HG02938 (cell line): ENCODE measurements at regions not wholly inside any gene's neighbourhood (a gene's known extent, or its start where the extent isn't known, plus 50 kb on each side); places are given as distances from the start of the nearest gene placed in this dataset.

Experiments used
- ATAC-seq: cut with Tn5 transposase; IDR thresholded peaks from one replicate; pipeline ENCODE4 v1.9.1; 2021; ENCODE audit warnings: mild to moderate bottlenecking, moderate library complexity; ENCODE audit not compliant: unreplicated experiment

DNA sequence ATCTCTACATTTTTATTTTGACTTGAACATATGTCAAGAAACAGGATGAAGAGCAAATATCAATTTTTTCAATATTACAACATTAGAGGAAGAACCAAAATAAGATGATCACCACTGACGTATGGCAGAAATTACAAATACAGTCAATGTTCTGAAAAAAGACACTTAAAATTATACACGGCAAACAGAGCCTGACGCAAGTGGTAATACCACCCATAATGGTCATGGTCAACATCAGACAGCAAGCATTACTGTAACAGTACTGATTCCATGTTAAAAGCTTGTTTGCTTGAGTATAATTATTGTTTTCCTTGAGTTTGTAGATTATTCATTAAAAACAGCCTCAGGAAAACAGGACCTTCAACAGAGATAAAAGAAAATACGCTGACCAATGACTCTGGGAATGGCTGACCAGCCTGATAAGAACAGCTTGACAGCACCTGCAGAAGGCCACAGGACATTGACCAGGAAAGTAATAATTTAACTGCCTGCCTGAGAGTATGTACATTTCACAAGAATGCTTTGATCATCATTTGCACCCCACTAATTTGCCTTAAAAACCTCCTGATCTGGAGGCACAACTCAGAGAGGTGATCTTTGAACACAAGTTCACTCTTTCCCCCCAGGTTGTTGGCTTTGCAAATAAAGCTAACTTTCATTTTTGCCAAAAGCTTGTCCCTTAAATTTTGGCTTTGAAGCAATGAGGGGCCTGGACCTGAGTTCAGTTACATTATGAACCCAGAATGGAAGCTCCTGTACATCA lies 187.3 kb downstream of the IPO8 start:
- no peak for ATAC-seq

DNA sequence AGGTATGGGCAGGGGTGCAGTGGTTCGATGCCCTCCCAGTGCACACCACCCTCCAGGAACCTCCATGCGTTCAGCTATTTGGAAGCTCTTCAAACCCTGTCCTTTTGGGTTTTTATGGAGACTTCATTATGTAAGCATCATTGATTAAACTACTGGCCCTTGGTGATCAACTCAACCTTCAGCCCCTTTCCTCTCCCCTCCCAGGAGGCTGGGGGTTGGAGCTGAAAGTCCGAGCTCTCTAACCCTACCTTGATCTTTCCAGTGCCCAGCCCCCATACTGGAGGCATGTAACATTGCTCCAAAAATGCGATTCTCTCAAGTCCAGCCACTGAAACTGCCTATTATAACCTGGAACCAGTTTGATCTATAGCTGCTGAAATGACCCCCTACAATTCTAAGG lies 188.1 kb downstream of the IPO8 start:
- ATAC-seq = no peak

DNA sequence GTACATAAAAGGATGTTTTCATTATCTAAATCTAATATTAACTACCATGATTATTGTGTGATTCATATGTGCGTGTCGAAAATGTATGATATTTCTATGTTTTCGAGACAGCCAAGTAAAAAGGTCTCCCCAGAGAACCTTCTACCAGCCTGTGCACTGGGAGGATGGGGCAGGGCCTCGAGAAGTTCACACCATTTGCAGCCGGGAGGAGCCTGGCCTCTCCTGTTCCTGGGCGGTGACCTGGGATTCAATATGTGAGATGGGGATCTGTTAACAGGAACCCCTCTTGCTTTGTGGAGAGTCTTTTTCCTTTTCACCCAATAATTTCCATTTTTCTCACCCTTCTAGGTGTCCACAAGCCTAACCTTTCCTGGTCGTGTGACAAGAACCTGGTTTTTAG lies 189.3 kb downstream of the IPO8 start:
- ATAC-seq = no peak

DNA sequence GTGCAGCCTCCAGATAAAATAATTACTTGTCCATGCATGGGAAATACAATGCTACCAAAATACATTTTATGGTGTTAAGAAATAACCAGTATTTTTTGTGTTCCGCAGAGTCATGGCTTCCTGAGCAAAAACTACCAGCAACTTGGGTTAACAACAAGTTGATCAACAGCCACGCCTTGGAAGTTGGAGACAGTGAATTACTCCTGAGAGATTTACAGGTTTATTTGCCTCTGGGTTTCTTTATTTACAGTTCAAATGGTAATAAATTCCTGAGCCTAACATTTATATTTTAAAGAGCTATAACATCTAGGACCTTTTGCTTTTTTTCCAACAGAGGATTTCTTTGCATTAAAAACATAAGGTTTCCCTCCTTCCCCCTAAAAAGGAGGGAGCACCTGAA lies 194.0 kb downstream of the IPO8 start:
- ATAC-seq = no peak

DNA sequence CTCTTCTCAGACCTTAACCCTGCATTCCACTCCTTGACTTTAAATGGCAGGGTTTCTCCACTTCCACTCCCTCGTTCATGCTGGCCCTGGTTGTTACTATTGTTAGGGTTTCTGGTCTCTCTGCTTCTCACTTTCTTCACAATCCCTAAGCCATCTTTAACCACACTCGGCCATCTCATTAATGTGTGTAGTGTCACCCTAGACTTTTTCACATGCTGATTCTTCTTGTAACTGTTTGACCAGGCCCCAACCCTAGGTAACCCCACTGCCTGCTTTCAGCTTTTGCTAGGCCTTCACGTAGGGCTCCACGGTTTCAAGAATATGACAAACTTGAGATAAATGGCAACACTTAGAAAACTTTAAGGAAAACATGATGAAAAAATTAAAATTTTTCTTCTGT lies 195.1 kb downstream of the IPO8 start:
- ATAC-seq = peak; percentile 65

DNA sequence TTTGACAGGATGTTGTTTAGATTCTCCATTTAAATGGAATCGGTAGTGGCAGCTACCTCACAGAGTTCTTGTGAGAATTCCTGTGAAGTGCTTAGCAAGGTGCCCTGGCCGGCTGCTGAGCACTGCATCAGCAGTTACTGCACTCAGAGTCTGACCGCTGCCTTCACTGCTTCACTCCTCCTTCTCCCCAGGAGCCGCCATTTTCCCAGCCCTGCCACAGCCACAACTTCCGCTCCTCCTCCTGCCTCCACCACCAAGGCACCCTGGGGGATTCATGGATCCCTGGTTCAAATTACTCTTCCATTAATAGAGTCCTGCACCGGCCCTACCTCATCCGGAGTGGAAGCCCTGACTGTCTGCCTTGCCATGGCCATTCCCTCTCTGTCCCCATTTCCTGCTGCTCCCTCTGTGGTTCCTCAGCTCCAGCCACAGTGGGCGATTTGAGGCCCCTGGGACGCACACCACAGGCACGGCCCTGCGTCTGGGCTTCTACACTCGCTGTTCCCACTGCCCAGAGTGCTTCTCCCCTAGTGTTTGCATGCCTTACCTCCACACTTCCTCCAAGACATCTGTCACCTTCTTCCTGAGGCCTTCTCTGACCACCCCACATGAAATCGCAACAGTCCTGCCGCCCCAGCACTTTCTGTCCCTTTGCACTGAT lies 210.3 kb downstream of the IPO8 start:
- no peak for ATAC-seq

DNA sequence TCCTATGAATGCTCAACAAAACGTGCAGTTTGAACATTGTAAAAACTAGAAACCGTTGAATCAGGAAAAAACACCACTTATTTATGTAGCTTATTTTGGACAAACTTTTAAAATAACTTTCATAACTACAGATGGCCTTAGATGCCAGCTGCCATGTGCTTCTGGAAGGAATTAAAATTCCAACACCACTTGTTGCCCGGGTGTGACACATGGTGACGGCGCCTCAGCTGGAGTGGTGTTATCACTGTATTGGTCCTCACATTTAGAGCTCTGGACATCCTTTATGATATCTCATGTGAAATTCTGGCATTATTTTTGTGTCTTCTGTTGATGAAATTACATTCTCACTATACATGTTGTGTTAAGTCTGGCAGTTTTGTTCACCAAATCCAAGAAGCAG lies 211.0 kb downstream of the IPO8 start:
- no peak for ATAC-seq

DNA sequence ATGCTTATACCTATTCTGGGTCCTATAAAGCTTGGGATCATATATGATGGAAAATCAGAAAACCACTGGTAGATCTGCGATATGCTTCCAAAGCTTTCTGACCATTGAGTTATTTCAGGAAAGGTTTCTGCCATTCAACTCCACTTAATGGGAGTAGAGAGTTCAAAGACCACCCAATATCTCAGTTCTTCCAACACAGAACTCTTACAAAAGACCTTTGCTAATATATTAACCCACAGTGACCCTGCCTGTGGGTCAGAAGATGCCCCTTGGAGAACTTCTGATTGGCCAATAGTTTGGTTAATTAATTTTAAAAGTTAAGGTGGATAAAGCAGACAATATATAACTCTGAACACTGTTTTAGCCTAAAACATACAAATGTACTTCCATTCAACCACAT lies 213.0 kb downstream of the IPO8 start:
- no peak for ATAC-seq

DNA sequence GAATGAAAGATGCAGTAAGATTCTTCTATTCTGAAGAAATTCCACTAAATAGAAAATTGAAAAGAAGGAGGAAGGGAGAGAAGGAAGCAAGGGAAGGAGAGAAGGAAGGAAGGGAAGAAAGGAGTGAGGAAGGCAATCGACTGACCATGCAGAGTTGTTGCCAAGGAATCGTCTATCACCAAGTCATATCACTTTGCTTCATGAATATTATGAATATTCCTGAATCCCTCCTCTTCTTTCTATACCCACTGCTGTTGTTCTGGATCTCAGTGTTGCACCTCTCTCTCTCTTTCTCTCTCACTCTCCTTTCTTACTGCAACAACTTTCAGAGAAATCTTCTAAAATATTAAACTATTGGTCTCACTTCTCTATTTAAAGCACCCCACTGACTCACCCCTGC lies 222.4 kb downstream of the IPO8 start:
- no peak for ATAC-seq

DNA sequence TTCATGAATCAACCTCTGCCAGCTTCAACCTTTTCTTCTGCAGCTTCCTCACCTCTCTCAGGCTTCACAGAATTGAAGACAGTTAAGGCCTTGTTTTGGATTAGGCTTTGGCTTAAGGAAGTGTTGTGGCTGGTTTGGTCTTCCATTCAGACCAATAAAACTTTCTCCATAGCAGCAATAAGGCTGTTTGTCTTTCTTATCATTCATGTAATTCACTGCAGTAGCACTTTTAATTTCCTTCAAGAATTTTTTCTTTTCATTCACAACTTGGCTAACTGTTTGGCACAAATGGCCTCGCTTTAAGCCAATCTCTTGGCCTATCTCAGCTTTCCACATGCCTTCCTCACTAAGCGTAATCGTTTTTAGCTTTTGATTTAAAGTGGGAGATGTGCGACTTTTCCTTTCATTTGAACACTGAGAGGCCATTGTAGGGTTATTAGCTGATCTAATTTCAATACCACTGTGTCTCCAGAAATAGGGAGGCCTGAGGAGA lies 229.5 kb downstream of the IPO8 start:
- ATAC-seq = no peak

DNA sequence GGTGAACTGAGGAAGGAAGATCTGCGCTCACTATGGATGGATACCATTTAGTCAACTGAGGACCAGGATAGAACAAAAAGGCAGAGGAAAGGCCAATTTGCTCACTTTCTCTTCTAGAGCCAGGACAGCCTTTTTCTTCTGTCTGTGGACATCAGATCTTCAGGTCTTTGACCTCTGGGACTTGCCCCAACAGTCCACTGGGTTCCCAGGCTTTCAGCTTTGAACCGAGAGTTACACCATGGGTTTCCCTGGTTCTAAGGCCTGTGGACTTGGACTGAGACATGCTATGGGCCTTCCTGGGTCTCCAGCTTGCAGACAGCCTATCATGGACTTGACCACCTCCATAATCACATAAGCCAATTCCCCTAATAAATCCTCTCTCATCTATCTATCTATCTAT lies 232.0 kb downstream of the IPO8 start:
- no peak for ATAC-seq

DNA sequence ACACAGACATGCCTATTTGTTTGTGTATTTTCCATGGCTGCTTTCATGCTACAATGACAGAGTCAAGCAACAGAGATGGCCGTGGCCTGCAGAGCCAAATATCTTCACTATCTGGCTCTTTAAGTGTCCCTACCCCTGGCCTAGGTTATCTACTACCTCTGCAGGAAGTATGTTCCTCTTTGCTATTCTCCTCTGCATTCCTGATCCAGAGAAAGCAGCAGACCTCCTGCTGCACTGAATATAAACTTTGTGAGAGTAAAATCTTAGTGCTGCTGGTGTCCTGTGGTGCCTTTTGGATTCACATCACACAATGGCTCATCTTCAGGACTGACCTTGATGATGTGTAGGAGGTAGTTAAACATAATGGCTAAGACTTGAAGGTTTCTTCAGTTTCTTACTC lies 233.4 kb downstream of the IPO8 start:
- no peak for ATAC-seq

DNA sequence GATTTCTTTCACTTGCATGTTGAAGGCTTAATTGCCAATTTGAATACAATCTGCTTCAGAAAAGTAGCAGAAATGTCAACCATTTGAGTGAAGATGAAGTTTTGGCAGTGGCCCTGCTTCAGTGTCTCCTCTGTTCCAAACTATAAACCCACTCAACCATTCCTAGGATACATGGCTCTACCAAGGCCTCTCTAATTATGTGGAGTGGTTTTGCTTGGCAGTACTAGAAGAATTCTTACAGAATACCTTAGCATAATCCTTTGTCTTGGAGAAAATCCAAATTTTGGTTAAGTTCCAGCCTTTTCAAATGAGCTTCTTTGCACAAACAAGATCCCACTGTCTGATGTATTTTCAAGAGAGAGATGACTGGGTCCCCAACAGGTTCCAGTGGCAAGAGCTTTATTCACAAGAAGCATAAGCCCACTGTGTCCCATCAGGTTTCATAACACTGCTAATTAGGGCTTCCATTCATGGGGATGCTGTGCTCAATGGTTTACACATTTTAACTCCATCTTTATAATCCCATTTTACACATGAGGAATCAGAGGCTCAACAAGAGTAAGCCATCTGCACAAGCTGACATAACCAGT lies 234.5 kb downstream of the IPO8 start:
- ATAC-seq = no peak

DNA sequence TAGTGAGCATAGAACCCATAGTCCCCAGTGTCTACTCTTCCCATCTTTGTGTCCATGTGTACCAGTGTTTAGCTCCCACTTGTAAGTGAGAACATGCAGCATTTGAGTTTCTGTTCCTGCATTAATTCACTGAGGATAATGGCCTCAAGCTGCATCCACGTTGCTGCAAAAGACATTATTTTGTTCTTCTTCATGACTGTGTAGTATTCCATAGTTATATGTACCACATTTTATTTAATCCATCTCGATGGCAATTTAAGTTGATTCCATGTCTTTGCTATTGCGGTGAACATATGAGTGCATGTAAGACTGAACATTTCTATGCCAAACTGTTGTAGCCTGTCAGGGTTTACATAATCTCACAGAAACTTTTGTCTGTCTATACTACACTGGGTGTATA lies 237.2 kb downstream of the IPO8 start:
- no peak for ATAC-seq

DNA sequence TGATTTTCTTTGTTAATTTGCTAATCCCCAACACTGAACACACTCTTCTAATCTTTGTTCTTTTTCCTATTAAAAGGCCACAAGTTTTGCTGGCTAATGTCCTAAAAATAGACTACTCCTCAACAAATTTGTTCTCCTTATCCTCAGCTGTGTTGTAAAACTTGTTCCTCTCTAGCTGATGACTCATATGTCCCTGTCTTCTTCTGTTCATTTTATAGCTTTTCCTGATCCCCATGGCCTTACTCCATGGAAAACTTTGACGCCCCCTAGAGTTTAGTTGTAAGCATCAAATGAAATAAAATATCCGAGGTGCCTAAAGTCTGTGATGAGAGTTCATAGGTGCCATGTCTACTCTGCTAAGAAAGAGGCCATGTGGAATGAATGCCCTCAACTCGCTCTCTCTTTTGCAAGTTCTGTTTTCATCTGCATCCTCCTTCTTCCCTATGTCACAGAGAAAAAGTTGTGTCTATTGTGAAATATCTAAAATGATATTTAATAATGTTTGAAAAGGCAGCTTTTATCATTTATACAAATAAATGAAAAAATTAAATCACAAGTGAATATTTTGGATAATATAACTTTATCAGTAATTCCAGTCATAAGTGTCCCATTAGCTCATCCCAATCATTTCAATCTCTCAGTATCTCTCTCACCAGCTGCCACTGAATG lies 237.9 kb downstream of the IPO8 start:
- ATAC-seq = no peak

DNA sequence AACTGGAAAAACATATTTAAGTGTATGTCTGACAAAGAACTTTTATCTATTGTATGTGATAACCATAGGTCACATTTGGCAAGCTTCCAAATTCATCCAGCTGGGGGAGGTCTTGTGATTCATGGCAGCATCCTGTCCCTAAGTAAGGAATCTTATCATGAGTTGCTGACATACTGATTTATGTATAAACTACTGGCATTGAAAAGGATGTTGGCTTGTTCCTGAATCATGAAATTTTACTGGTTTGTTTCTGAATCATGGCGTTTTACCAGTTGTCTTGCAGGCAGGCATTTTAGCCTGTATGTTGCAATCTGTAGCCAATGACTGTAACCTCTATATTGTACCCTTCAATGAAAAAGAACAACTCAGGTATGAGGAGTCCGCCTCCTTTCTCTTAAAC lies 244.8 kb downstream of the IPO8 start:
- ATAC-seq = no peak

DNA sequence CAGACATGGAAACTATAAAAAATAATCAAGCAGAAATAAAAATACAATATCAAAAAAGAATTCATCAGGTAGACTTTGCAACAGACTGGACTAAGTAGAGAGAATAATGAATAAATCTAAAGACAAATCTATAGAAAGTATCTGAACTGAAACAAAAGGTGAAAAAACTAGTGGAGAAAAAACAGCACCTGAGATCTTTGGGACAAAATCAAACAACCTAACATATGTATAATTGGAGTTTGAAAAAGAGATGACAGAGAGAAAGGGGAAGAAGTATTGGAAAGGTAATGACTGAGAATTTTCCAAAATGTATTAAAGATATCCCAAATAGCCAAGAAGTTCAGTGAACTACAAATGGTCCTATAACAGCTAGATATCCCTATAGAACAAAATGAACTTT lies 245.4 kb downstream of the IPO8 start:
- no peak for ATAC-seq

DNA sequence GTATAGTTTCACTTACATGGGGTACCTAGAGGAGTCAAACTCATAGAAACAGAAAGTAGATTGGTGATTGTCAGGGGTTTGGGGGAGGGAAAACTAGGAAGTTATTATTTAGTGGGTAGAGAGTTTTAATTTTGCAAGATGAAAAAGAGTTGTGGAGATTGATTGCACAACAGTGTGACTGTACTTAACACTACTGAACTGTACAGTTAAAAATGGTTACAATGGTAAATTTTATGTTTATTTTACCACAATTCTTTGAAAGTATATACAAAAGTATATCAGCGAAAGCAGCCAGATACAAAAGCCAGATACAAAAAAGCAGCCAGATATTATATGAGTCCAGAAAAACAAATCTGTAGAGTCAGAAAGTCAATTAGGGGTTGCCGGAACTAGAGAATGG lies 247.6 kb downstream of the IPO8 start:
- no peak for ATAC-seq

DNA sequence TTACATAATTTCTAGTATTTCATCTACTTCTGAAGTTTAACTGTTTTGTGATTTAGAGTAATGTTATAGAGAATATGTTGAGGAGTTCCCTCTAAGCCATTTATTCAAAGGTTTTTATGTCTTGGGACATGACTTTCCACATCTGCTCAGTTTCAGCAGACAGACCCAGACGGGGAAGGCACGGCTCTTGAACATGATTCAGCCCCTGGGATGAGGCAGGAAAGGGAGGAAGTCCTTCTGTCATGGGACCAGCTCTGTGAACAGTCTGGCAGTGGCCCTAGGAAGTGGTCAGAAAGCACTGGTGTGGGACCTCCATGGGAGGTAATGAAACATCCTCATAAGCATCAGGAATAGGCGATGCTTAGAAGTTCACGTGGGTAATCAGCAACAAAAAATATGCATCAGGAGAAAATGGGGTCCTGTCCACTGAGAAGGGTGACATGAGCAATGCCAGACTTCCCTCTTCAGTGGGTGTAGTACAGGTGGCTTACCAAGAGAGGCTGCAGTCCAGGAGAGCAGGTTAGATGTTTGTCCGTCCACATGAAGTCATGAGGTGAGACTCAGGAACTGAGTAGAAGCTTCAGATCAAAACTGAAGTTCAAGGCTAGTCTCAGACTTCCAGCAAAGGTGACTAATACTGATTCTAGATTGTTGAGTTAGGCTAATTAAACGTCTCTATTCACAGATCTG lies 248.5 kb downstream of the IPO8 start:
- no peak for ATAC-seq

DNA sequence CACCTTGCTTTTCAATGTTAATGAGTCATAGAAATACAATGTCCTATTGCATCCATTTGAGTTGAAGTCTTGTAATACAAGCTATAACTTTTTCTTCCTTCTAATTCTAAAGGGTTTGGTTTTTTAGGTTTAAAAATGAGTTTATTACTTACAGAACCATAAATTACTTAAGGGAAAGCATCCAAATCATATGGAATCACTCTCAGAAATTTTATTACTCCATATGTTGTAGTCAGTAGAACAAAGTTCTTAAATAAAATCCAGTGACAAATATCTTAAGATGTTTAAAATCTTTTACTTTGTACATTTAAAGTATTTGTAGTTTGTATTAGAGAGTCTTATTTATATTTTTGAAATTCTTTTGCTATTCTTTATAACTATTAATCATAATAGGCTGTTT lies 253.2 kb downstream of the IPO8 start:
- no peak for ATAC-seq
